ENCODE measurements at regions not wholly inside any gene's neighbourhood (a gene's known extent, or its start where the extent isn't known, plus 50 kb on each side); places are given as distances from the start of the nearest gene placed in this dataset.
"Not testable (repeated sequence)": the region's sequence is repeated elsewhere in the genome, so short reads cannot be mapped to it uniquely, and the experiment has no call there.

DNA sequence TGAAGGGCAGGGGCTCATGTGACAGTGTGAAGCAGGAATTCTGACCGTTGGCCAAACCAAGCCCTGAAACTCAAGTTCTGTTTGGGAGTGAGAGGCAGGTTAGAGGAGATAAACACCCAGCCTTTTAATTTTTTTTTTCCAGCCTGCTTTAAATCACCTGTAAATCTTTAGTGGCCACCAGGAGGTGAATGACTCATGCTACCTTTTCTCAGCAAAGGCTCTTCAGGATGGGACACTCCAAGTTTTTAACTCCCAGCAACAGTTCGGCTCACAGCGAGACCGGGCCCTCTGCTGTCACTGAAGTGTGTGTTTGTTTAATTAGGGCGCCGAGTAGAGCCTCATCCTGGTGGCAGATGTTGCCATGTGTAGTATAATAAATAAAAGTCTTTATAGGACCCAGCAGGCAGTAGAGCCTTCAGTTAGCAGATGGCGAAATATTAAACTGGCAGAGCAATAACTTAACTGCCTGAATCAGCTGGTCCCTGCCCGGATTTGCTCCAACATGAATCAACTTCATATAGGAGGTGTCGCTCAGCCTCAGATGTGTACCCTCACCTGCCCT is 180.3 kb downstream of the NPIPA7 start:
- H3K27me3 ChIP-seq (ENCODE audit: control insufficient read depth, insufficient read depth, low read length); H3K4me1 ChIP-seq (ENCODE audit: control insufficient read depth, extremely low read depth, insufficient read depth, low read length): not testable (repeated sequence)

DNA sequence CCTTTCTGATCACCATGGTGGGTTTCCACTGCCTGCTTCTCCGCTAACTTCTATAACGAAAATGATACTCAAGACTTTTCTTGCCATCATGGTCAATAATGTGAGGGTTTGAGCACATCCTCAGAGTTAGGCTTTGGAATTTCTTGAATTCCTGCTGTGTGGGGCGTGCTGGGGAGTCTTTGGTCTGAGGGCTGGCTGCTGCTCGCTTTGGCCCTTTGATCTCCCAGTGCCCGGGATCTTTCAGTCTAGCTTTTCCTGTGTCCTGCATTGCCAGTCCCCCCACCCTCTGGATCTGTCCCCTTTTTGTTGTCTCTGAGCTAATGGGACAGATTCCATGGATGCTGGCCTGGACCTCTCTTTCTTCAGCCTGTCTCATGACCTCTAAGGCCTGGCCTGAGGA is 182.6 kb downstream of the NPIPA7 start:
- not testable (repeated sequence) for H3K27ac ChIP-seq (ENCODE audit: insufficient read depth, low read length); DNase-seq (ENCODE audit: low read depth in 2 of 2); H3K4me1 ChIP-seq (ENCODE audit: control insufficient read depth, extremely low read depth, insufficient read depth, low read length); H3K27me3 ChIP-seq (ENCODE audit: control insufficient read depth, insufficient read depth, low read length); H2AFZ ChIP-seq (ENCODE audit: low read length); H3K4me3 ChIP-seq (replicated peaks in 1 of 4; ENCODE audit: control extremely low read depth in 1 of 4, insufficient read depth in 1 of 4, low read depth in 3 of 4, low read length in 4 of 4); H4K20me1 ChIP-seq (ENCODE audit: control insufficient read depth, extremely low read depth, insufficient read depth, low read length); H3K4me2 ChIP-seq (ENCODE audit: extremely low read depth, insufficient read depth, low read length); H3K9ac ChIP-seq (ENCODE audit: insufficient read depth, low read length); H3K9me3 ChIP-seq (ENCODE audit: control insufficient read depth, insufficient read depth, low read depth, low read length); H3K79me2 ChIP-seq (ENCODE audit: control insufficient read depth, insufficient read depth, low read length); H3K36me3 ChIP-seq (ENCODE audit: control insufficient read depth, insufficient read depth, low read length)

More for the DNA sequence above, 180.3 kb downstream of the NPIPA7 start:
- H3K79me2 ChIP-seq (ENCODE audit: control insufficient read depth, insufficient read depth, low read length); H4K20me1 ChIP-seq (ENCODE audit: control insufficient read depth, extremely low read depth, insufficient read depth, low read length); DNase-seq (ENCODE audit: low read depth in 2 of 2); H3K27ac ChIP-seq (ENCODE audit: insufficient read depth, low read length); H3K4me3 ChIP-seq (replicated peaks in 1 of 4; ENCODE audit: control extremely low read depth in 1 of 4, insufficient read depth in 1 of 4, low read depth in 3 of 4, low read length in 4 of 4); H3K9me3 ChIP-seq (ENCODE audit: control insufficient read depth, insufficient read depth, low read depth, low read length); H3K9ac ChIP-seq (ENCODE audit: insufficient read depth, low read length); H3K36me3 ChIP-seq (ENCODE audit: control insufficient read depth, insufficient read depth, low read length); H3K4me2 ChIP-seq (ENCODE audit: extremely low read depth, insufficient read depth, low read length); H2AFZ ChIP-seq (ENCODE audit: low read length): not testable (repeated sequence)

DNA sequence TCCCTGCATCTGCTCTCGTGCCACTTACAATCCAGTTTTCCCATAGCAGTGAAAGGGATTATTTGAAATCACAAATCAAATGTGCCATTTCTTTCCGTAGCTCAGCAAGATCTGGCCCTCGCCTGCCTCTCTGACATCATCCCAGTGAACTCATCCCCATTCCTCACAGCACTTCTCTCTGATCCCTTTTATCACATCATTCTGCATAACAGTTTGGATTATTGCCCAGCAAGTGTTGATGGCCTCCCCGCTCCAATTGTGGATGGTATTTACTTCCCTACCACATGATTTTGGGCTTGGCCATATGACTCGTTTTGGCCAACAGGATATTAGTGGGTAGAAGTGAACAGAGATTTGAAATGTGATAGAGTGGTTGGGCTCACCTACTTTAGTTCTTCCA is 185.0 kb downstream of the NPIPA7 start:
- not testable (repeated sequence) for H3K9me3 ChIP-seq (ENCODE audit: control insufficient read depth, insufficient read depth, low read depth, low read length); H3K36me3 ChIP-seq (ENCODE audit: control insufficient read depth, insufficient read depth, low read length); H3K4me2 ChIP-seq (ENCODE audit: extremely low read depth, insufficient read depth, low read length); H3K27me3 ChIP-seq (ENCODE audit: control insufficient read depth, insufficient read depth, low read length); H3K4me3 ChIP-seq (replicated peaks in 1 of 4; ENCODE audit: control extremely low read depth in 1 of 4, insufficient read depth in 1 of 4, low read depth in 3 of 4, low read length in 4 of 4); H3K79me2 ChIP-seq (ENCODE audit: control insufficient read depth, insufficient read depth, low read length); H3K27ac ChIP-seq (ENCODE audit: insufficient read depth, low read length); DNase-seq (ENCODE audit: low read depth in 2 of 2); H4K20me1 ChIP-seq (ENCODE audit: control insufficient read depth, extremely low read depth, insufficient read depth, low read length); H2AFZ ChIP-seq (ENCODE audit: low read length); H3K9ac ChIP-seq (ENCODE audit: insufficient read depth, low read length); H3K4me1 ChIP-seq (ENCODE audit: control insufficient read depth, extremely low read depth, insufficient read depth, low read length)

DNA sequence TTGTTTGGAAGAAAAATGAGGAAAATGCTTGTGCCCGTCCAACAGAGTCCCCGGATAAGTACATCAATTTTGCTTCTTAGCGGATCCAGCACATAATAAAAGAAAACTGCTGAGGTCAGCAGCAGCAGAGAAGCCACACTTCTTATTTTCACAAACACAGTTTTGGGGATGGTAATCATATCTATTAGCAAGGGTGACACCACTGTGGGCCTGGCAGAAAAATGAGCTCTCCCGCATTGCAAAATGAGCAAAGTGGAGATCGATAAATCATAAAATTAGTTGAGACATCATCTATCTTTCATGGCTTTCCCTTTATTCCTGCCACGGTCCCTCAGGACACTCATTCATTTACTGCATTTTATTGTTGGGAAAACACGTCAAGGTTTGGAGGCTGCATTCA is 186.4 kb downstream of the NPIPA7 start:
- H3K27ac ChIP-seq (ENCODE audit: insufficient read depth, low read length); DNase-seq (ENCODE audit: low read depth in 2 of 2); H2AFZ ChIP-seq (ENCODE audit: low read length); H3K27me3 ChIP-seq (ENCODE audit: control insufficient read depth, insufficient read depth, low read length); H3K9ac ChIP-seq (ENCODE audit: insufficient read depth, low read length); H3K9me3 ChIP-seq (ENCODE audit: control insufficient read depth, insufficient read depth, low read depth, low read length); H3K4me1 ChIP-seq (ENCODE audit: control insufficient read depth, extremely low read depth, insufficient read depth, low read length); H3K79me2 ChIP-seq (ENCODE audit: control insufficient read depth, insufficient read depth, low read length); H3K36me3 ChIP-seq (ENCODE audit: control insufficient read depth, insufficient read depth, low read length); H3K4me2 ChIP-seq (ENCODE audit: extremely low read depth, insufficient read depth, low read length); H4K20me1 ChIP-seq (ENCODE audit: control insufficient read depth, extremely low read depth, insufficient read depth, low read length); H3K4me3 ChIP-seq (replicated peaks in 1 of 4; ENCODE audit: control extremely low read depth in 1 of 4, insufficient read depth in 1 of 4, low read depth in 3 of 4, low read length in 4 of 4): not testable (repeated sequence)

DNA sequence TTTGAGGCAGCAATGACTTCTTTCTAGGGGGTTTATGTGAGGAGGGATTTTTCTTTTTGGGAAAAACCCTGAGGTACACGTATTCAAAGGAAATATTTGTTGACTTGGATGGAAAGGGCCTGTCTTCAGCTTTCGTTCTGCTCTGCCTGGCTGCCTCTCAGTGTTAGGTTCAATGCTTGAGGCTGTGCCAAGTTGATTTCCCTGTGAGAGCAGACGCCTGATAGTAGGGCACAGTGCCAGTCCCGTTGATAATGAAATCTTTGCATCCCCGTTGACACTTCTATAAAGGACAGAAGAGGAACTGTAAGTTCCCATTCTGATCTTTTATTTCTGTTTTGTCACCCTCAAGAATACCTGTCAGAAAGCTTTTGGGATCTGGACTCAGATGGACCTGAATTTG is 191.1 kb downstream of the NPIPA7 start:
- not testable (repeated sequence) for H3K79me2 ChIP-seq (ENCODE audit: control insufficient read depth, insufficient read depth, low read length); H3K4me3 ChIP-seq (replicated peaks in 1 of 4; ENCODE audit: control extremely low read depth in 1 of 4, insufficient read depth in 1 of 4, low read depth in 3 of 4, low read length in 4 of 4); H3K4me2 ChIP-seq (ENCODE audit: extremely low read depth, insufficient read depth, low read length); H3K27ac ChIP-seq (ENCODE audit: insufficient read depth, low read length); H3K36me3 ChIP-seq (ENCODE audit: control insufficient read depth, insufficient read depth, low read length); H3K27me3 ChIP-seq (ENCODE audit: control insufficient read depth, insufficient read depth, low read length); H4K20me1 ChIP-seq (ENCODE audit: control insufficient read depth, extremely low read depth, insufficient read depth, low read length); DNase-seq (ENCODE audit: low read depth in 2 of 2); H2AFZ ChIP-seq (ENCODE audit: low read length); H3K4me1 ChIP-seq (ENCODE audit: control insufficient read depth, extremely low read depth, insufficient read depth, low read length); H3K9me3 ChIP-seq (ENCODE audit: control insufficient read depth, insufficient read depth, low read depth, low read length); H3K9ac ChIP-seq (ENCODE audit: insufficient read depth, low read length)

DNA sequence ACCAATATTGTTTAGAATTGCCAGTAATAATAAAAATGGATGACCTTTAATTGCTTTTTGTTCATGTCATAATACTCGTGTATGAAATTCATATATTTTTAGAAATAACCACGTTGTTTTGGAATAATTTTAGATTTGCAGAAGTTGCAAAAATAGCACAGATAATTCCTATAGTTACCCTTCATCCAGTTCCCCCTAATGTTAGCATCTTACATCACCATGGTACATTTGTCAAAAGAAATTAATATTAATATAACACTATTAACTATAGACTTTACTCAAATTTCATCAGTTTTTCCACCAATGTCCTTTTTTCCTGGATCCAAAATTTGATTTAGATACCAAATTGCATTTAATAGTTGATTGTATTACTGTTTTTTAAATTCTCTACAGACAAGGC is 191.9 kb downstream of the NPIPA7 start:
- H3K4me1 ChIP-seq (ENCODE audit: control insufficient read depth, extremely low read depth, insufficient read depth, low read length); DNase-seq (ENCODE audit: low read depth in 2 of 2); H2AFZ ChIP-seq (ENCODE audit: low read length); H3K79me2 ChIP-seq (ENCODE audit: control insufficient read depth, insufficient read depth, low read length); H3K27me3 ChIP-seq (ENCODE audit: control insufficient read depth, insufficient read depth, low read length); H3K36me3 ChIP-seq (ENCODE audit: control insufficient read depth, insufficient read depth, low read length); H3K27ac ChIP-seq (ENCODE audit: insufficient read depth, low read length); H3K9me3 ChIP-seq (ENCODE audit: control insufficient read depth, insufficient read depth, low read depth, low read length); H4K20me1 ChIP-seq (ENCODE audit: control insufficient read depth, extremely low read depth, insufficient read depth, low read length); H3K4me3 ChIP-seq (replicated peaks in 1 of 4; ENCODE audit: control extremely low read depth in 1 of 4, insufficient read depth in 1 of 4, low read depth in 3 of 4, low read length in 4 of 4); H3K4me2 ChIP-seq (ENCODE audit: extremely low read depth, insufficient read depth, low read length); H3K9ac ChIP-seq (ENCODE audit: insufficient read depth, low read length): not testable (repeated sequence)

DNA sequence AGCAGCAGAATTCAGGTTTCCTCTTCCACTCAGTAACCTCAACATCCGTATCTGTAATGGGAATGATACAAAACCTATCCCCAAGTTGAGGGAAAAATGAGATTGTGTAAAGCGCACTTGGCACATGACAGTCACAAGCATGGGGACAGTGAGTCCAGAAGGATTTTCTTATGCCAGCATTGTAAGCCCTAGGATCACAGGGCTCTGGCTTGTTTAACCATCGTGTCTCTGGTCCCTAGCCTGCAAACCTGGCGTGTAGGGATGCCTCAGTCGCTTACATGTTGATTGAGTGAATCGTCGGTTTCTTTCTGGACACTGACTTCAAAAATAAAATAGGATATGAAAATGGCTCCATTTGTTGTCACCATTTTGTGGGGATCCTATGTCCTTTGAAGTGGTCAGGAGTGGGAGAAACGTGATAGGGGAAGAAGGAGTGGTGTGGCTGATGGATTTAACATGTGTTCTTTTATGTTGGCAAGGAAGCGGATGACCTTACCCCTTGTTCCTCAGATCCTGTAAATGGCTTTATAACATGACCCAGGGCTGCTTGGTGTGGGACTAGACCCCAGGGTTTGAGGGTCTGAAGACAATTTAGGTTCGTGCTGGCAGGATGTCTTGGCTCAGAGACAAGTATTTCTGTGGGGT is 193.3 kb downstream of the NPIPA7 start:
- not testable (repeated sequence) for H3K4me2 ChIP-seq (ENCODE audit: extremely low read depth, insufficient read depth, low read length); H4K20me1 ChIP-seq (ENCODE audit: control insufficient read depth, extremely low read depth, insufficient read depth, low read length); H3K9me3 ChIP-seq (ENCODE audit: control insufficient read depth, insufficient read depth, low read depth, low read length); H3K9ac ChIP-seq (ENCODE audit: insufficient read depth, low read length); H3K27me3 ChIP-seq (ENCODE audit: control insufficient read depth, insufficient read depth, low read length); H2AFZ ChIP-seq (ENCODE audit: low read length); DNase-seq (ENCODE audit: low read depth in 2 of 2); H3K79me2 ChIP-seq (ENCODE audit: control insufficient read depth, insufficient read depth, low read length); H3K4me3 ChIP-seq (replicated peaks in 1 of 4; ENCODE audit: control extremely low read depth in 1 of 4, insufficient read depth in 1 of 4, low read depth in 3 of 4, low read length in 4 of 4); H3K4me1 ChIP-seq (ENCODE audit: control insufficient read depth, extremely low read depth, insufficient read depth, low read length); H3K27ac ChIP-seq (ENCODE audit: insufficient read depth, low read length); H3K36me3 ChIP-seq (ENCODE audit: control insufficient read depth, insufficient read depth, low read length)
